ENCODE measurements at regions not wholly inside any gene's neighbourhood (a gene's known extent, or its start where the extent isn't known, plus 50 kb on each side); places are given as distances from the start of the nearest gene placed in this dataset.

DNA sequence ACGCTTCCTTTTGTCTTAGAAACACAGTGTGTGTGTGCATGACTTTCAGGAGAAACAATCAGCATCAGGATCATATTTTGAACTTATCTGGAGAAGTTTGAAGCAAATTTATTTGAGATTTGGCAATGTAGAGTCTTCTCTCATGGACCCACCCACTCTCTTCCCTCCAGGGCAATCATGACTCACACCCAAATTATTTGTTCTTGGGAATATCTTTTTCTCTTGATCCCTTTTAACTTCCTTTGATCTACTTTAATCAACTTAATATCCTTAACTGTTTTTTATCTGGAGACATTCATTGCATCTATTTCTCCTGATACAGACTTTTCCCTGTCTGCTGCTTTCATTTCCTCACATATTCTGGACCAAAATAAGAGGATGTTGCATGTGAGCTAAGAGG lies 1174.3 kb downstream of the GATA3 start:
- H3K36me3 ChIP-seq, result no peaks in the 10 kb centered on the region
- no peak for DNase-seq (ENCODE audit: low spot score)
- no peaks in the 10 kb centered on the region for H3K27me3 ChIP-seq
- H3K9me3 ChIP-seq, result no peaks in the 10 kb centered on the region
- H3K27ac ChIP-seq, result no peak overlapping the region
- no peak overlapping the region for H3K4me3 ChIP-seq
- H3K4me1 ChIP-seq, result no peaks in the 10 kb centered on the region
- TF ChIP-seq, protein P1, sequence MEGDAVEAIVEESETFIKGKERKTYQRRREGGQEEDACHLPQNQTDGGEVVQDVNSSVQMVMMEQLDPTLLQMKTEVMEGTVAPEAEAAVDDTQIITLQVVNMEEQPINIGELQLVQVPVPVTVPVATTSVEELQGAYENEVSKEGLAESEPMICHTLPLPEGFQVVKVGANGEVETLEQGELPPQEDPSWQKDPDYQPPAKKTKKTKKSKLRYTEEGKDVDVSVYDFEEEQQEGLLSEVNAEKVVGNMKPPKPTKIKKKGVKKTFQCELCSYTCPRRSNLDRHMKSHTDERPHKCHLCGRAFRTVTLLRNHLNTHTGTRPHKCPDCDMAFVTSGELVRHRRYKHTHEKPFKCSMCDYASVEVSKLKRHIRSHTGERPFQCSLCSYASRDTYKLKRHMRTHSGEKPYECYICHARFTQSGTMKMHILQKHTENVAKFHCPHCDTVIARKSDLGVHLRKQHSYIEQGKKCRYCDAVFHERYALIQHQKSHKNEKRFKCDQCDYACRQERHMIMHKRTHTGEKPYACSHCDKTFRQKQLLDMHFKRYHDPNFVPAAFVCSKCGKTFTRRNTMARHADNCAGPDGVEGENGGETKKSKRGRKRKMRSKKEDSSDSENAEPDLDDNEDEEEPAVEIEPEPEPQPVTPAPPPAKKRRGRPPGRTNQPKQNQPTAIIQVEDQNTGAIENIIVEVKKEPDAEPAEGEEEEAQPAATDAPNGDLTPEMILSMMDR (IDR thresholded peaks at IDR 0.05), result no peak

GRCh38 chr10:9229702-9230244 lies 1175.3 kb downstream of the GATA3 start:
- Histone ChIP-seq H3K4me1 (no peaks in the 10 kb centered on the region), H3K27me3 (no peaks in the 10 kb centered on the region), H3K27ac (no peak overlapping the region), H3K9me3 (no peaks in the 10 kb centered on the region), H3K4me3 (no peak overlapping the region), H3K36me3 (no peaks in the 10 kb centered on the region)
- DNase-seq (ENCODE audit: low spot score), result no peak
- TF ChIP-seq, protein P1 (IDR thresholded peaks at IDR 0.05), result no peak

- H3K4me1 ChIP-seq, result no peaks in the 10 kb centered on the region
- H3K9me3 ChIP-seq, result no peaks in the 10 kb centered on the region
- no peak for DNase-seq (ENCODE audit: low spot score)
- no peak overlapping the region for H3K4me3 ChIP-seq
- H3K36me3 ChIP-seq, result no peaks in the 10 kb centered on the region
- no peaks in the 10 kb centered on the region for H3K27me3 ChIP-seq
- TF ChIP-seq, protein P1 (IDR thresholded peaks at IDR 0.05), result no peak
- H3K27ac ChIP-seq, result no peak overlapping the region
Measured at GRCh38 chr10:9230625-9231024, 1176.1 kb downstream of the GATA3 start.

GRCh38 chr10:9234191-9234590 lies 1179.7 kb downstream of the GATA3 start:
- no peak for DNase-seq (ENCODE audit: low spot score)
- Histone ChIP-seq H3K9me3 (no peaks in the 10 kb centered on the region), H3K27me3 (no peaks in the 10 kb centered on the region), H3K36me3 (no peaks in the 10 kb centered on the region), H3K4me1 (no peaks in the 10 kb centered on the region), H3K27ac (no peak overlapping the region), H3K4me3 (no peak overlapping the region)
- TF ChIP-seq, protein P1 (IDR thresholded peaks at IDR 0.05), result no peak

DNA sequence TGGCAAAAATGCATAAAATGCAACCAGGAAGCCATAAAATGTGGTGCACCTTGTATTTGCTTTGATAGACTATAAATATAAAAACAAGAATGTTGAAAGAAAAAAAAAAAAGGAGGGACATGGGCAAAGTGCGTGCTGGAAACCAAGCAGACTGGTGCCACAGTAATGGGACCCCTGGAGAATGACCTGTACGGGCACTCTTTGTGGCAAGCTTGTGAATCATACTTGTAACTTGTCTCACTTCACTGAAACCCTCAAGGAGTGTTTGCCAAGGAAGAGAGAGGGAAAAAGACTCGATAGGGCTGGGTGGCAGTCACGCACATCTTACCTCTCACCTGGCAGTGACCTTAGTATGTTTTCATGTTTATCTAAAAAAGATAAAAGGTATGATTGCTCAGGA lies 1183.6 kb downstream of the GATA3 start:
- no peaks in the 10 kb centered on the region for H3K9me3 ChIP-seq
- TF ChIP-seq, protein P1 (IDR thresholded peaks at IDR 0.05), result no peak
- no peak overlapping the region for H3K4me3 ChIP-seq
- no peaks in the 10 kb centered on the region for H3K36me3 ChIP-seq
- H3K27ac ChIP-seq, result no peak overlapping the region
- no peak for DNase-seq (ENCODE audit: low spot score)
- no peaks in the 10 kb centered on the region for H3K4me1 ChIP-seq
- H3K27me3 ChIP-seq, result no peaks in the 10 kb centered on the region

- Histone ChIP-seq H3K4me1 (no peaks in the 10 kb centered on the region), H3K27me3 (no peaks in the 10 kb centered on the region), H3K4me3 (no peak overlapping the region), H3K9me3 (no peaks in the 10 kb centered on the region), H3K27ac (no peak overlapping the region), H3K36me3 (no peaks in the 10 kb centered on the region)
- TF ChIP-seq, protein P1 (IDR thresholded peaks at IDR 0.05), result no peak
- no peak for DNase-seq (ENCODE audit: low spot score)
Measured at GRCh38 chr10:9239298-9239697, 1184.8 kb downstream of the GATA3 start.

Measured in right atrium auricular region (tissue), 2 donors.